ENCODE measurements at regions not wholly inside any gene's neighbourhood (a gene's known extent, or its start where the extent isn't known, plus 50 kb on each side); places are given as distances from the start of the nearest gene placed in this dataset.
"Not testable (repeated sequence)": the region's sequence is repeated elsewhere in the genome, so short reads cannot be mapped to it uniquely, and the experiment has no call there.

DNA sequence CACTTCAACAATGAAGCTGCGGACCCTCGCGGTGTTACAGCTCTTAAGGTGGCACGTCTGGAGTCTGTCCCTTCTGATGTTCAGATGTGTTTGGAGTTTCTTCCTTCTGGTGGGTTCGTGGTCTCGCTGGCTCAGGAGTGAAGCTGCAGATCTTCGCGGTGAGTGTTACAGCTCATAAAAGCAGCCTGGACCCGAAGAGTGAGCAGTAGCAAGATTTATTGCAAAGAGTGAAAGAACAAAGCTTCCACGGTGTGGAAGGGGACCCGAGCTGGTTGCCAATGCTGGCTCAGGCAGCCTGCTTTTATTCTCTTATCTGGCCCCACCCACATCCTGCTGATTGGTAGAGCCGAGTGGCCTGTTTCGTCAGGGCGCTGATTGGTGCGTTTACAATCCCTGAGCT lies 75.9 kb upstream of the AMN1 start:
- peaks cover 40% of the 10 kb centered on the region for H3K4me1 ChIP-seq (ENCODE audit: insufficient read depth, low read length, severe bottlenecking)
- H3K9me3 ChIP-seq (ENCODE audit: low read length); H3K27ac ChIP-seq (ENCODE audit: low read depth, low read length, poor library complexity, severe bottlenecking); H4K20me1 ChIP-seq (ENCODE audit: insufficient read depth, low read length); H3K9ac ChIP-seq (ENCODE audit: low read length); H3F3A ChIP-seq (ENCODE audit: insufficient read depth, low read length); H3K9me2 ChIP-seq (ENCODE audit: low read depth, low read length); H3K36me3 ChIP-seq (ENCODE audit: insufficient read depth, low read length); H3K4me2 ChIP-seq (ENCODE audit: low read length); H3K27me3 ChIP-seq (ENCODE audit: insufficient read depth, low read length); H3K79me2 ChIP-seq (ENCODE audit: insufficient read depth, low read length); H3K4me3 ChIP-seq (ENCODE audit: low read depth, low read length, poor library complexity, severe bottlenecking); H2AFZ ChIP-seq (ENCODE audit: low read length): not testable (repeated sequence)

DNA sequence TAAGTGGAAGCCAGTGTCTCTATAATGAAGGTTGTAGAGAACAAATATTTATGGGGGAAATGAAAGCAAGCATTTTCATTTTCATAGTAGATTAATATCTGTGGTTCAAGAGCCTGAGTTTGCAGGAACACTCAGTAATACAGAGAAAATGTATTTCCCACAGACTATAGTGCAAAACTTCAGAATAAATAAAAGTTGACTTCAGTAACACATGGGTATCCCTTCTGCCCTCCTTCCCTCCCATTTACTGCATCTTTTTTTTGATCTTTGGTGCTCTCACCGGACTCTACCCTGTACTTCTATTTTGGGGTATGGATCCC lies 75.3 kb upstream of the AMN1 start:
- H3K4me1 ChIP-seq (ENCODE audit: insufficient read depth, low read length, severe bottlenecking) = peaks cover 35% of the 10 kb centered on the region
- H4K20me1 ChIP-seq (ENCODE audit: insufficient read depth, low read length) = no peaks in the 10 kb centered on the region
- H3K79me2 ChIP-seq (ENCODE audit: insufficient read depth, low read length) = no peaks in the 10 kb centered on the region
- H3K9ac ChIP-seq (ENCODE audit: low read length) = no peak overlapping the region
- H3K4me2 ChIP-seq (ENCODE audit: low read length) = no peak overlapping the region
- H3K4me3 ChIP-seq (ENCODE audit: low read depth, low read length, poor library complexity, severe bottlenecking) = no peak overlapping the region
- peak overlapping the region; percentile 21 for H3K27ac ChIP-seq (ENCODE audit: low read depth, low read length, poor library complexity, severe bottlenecking)
- 0 out of 2 replicates have a peak, but pooled peaks cover 3% of the 10 kb centered on the region for H3F3A ChIP-seq (ENCODE audit: insufficient read depth, low read length)
- H2AFZ ChIP-seq (ENCODE audit: low read length) = no peak overlapping the region
- no peaks in the 10 kb centered on the region for H3K9me3 ChIP-seq (ENCODE audit: low read length)
- no peaks in the 10 kb centered on the region for H3K27me3 ChIP-seq (ENCODE audit: insufficient read depth, low read length)
- TF ChIP-seq EZH2 (IDR thresholded peaks at IDR 0.05; ENCODE audit: borderline replicate concordance, low read length) = no peak
- TF ChIP-seq, protein P1, sequence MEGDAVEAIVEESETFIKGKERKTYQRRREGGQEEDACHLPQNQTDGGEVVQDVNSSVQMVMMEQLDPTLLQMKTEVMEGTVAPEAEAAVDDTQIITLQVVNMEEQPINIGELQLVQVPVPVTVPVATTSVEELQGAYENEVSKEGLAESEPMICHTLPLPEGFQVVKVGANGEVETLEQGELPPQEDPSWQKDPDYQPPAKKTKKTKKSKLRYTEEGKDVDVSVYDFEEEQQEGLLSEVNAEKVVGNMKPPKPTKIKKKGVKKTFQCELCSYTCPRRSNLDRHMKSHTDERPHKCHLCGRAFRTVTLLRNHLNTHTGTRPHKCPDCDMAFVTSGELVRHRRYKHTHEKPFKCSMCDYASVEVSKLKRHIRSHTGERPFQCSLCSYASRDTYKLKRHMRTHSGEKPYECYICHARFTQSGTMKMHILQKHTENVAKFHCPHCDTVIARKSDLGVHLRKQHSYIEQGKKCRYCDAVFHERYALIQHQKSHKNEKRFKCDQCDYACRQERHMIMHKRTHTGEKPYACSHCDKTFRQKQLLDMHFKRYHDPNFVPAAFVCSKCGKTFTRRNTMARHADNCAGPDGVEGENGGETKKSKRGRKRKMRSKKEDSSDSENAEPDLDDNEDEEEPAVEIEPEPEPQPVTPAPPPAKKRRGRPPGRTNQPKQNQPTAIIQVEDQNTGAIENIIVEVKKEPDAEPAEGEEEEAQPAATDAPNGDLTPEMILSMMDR (IDR thresholded peaks at IDR 0.05; ENCODE audit: low read length) = no peak
- no peaks in the 10 kb centered on the region for H3K9me2 ChIP-seq (ENCODE audit: low read depth, low read length)
- no peaks in the 10 kb centered on the region for H3K36me3 ChIP-seq (ENCODE audit: insufficient read depth, low read length)

DNA sequence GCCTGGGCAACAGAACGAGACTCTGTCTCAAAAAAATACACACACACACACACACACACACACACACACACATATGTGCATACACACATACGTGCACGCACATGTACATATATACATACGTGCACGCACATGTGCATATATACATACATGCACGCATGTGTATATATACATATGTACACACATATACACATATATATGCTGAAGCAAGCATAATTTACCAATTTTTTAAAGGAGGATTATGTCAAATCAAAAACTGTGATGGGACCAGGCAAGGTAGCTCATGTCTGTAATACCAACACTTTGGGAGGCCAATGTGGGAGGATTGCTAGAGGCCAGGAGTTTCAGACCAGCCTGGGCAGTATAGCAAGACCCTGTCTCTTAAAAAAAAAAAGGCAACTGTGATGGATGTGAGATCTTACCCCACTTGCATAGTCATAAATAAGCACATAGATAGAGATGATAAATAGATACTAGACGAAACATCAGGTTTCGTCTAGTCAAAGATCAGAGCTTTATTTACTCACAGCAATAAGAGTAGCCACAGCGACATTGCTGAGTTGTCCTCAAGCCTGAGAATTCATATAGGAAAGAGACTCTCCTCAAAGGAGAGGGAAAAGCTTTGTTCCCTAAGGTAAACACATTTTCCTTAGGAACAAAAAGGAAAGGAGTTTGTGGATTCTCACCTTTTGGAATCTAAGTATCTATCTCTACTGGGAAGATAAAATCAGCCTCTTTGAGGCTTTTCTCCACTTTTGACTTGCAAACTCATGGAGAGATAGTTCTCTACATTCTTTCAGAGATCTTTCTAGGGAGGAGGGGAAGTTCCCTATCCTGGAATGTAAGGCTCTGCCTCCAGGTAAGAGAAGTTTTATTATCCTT lies 74.7 kb upstream of the AMN1 start:
- no peak overlapping the region for H3K4me3 ChIP-seq (ENCODE audit: low read depth, low read length, poor library complexity, severe bottlenecking)
- peak overlapping the region; percentile 21 for H3K27ac ChIP-seq (ENCODE audit: low read depth, low read length, poor library complexity, severe bottlenecking)
- H3K79me2 ChIP-seq (ENCODE audit: insufficient read depth, low read length) = no peaks in the 10 kb centered on the region
- H3K4me1 ChIP-seq (ENCODE audit: insufficient read depth, low read length, severe bottlenecking) = peaks cover 29% of the 10 kb centered on the region
- no peak overlapping the region for H3K4me2 ChIP-seq (ENCODE audit: low read length)
- no peaks in the 10 kb centered on the region for H3K9me2 ChIP-seq (ENCODE audit: low read depth, low read length)
- H3F3A ChIP-seq (ENCODE audit: insufficient read depth, low read length) = 0 out of 2 replicates have a peak, but pooled peaks cover 3% of the 10 kb centered on the region
- no peaks in the 10 kb centered on the region for H4K20me1 ChIP-seq (ENCODE audit: insufficient read depth, low read length)
- H2AFZ ChIP-seq (ENCODE audit: low read length) = no peak overlapping the region
- H3K27me3 ChIP-seq (ENCODE audit: insufficient read depth, low read length) = no peaks in the 10 kb centered on the region
- no peak overlapping the region for H3K9ac ChIP-seq (ENCODE audit: low read length)
- H3K36me3 ChIP-seq (ENCODE audit: insufficient read depth, low read length) = no peaks in the 10 kb centered on the region
- no peaks in the 10 kb centered on the region for H3K9me3 ChIP-seq (ENCODE audit: low read length)
- no peak for TF ChIP-seq EZH2 (IDR thresholded peaks at IDR 0.05; ENCODE audit: borderline replicate concordance, low read length)
- TF ChIP-seq, protein P1 (IDR thresholded peaks at IDR 0.05; ENCODE audit: low read length) = no peak

DNA sequence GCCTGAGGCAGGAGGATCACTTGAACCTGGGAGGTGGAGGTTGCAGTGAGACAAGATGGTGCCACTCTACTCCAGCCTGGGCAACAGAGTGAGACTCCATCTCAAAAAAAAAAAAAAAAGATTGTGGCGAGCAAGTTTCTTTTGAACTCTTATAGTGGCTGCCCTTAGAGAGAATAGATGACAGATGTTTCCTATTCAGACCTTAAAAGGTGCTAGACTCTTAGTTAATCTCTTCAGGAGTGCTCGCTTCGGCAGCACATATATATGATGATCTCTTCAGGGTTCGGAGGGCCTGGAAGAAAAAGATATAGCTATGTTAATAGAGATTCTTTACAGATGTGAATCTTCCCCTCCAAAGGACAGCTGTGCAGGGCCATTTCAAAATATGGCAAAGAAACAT lies 73.1 kb upstream of the AMN1 start:
- peak overlapping the region; percentile 39 for H3K27ac ChIP-seq (ENCODE audit: low read depth, low read length, poor library complexity, severe bottlenecking)
- no peaks in the 10 kb centered on the region for H3K36me3 ChIP-seq (ENCODE audit: insufficient read depth, low read length)
- peaks cover 25% of the 10 kb centered on the region for H3K4me1 ChIP-seq (ENCODE audit: insufficient read depth, low read length, severe bottlenecking)
- TF ChIP-seq EZH2 (IDR thresholded peaks at IDR 0.05; ENCODE audit: borderline replicate concordance, low read length) = no peak
- H3K9ac ChIP-seq (ENCODE audit: low read length) = no peak overlapping the region
- H3K9me2 ChIP-seq (ENCODE audit: low read depth, low read length) = no peaks in the 10 kb centered on the region
- H3K4me2 ChIP-seq (ENCODE audit: low read length) = no peak overlapping the region
- H3K27me3 ChIP-seq (ENCODE audit: insufficient read depth, low read length) = no peaks in the 10 kb centered on the region
- no peaks in the 10 kb centered on the region for H4K20me1 ChIP-seq (ENCODE audit: insufficient read depth, low read length)
- 0 out of 2 replicates have a peak, but pooled peaks cover 3% of the 10 kb centered on the region for H3F3A ChIP-seq (ENCODE audit: insufficient read depth, low read length)
- no peaks in the 10 kb centered on the region for H3K79me2 ChIP-seq (ENCODE audit: insufficient read depth, low read length)
- no peaks in the 10 kb centered on the region for H3K9me3 ChIP-seq (ENCODE audit: low read length)
- H3K4me3 ChIP-seq (ENCODE audit: low read depth, low read length, poor library complexity, severe bottlenecking) = no peak overlapping the region
- H2AFZ ChIP-seq (ENCODE audit: low read length) = no peak overlapping the region
